ENCODE measurements at regions not wholly inside any gene's neighbourhood (a gene's known extent, or its start where the extent isn't known, plus 50 kb on each side); places are given as distances from the start of the nearest gene placed in this dataset.

GRCh38 chr4:124060261-124060918 lies 652.1 kb downstream of the ANKRD50 start (continued):
- TF ChIP-seq, protein P1, sequence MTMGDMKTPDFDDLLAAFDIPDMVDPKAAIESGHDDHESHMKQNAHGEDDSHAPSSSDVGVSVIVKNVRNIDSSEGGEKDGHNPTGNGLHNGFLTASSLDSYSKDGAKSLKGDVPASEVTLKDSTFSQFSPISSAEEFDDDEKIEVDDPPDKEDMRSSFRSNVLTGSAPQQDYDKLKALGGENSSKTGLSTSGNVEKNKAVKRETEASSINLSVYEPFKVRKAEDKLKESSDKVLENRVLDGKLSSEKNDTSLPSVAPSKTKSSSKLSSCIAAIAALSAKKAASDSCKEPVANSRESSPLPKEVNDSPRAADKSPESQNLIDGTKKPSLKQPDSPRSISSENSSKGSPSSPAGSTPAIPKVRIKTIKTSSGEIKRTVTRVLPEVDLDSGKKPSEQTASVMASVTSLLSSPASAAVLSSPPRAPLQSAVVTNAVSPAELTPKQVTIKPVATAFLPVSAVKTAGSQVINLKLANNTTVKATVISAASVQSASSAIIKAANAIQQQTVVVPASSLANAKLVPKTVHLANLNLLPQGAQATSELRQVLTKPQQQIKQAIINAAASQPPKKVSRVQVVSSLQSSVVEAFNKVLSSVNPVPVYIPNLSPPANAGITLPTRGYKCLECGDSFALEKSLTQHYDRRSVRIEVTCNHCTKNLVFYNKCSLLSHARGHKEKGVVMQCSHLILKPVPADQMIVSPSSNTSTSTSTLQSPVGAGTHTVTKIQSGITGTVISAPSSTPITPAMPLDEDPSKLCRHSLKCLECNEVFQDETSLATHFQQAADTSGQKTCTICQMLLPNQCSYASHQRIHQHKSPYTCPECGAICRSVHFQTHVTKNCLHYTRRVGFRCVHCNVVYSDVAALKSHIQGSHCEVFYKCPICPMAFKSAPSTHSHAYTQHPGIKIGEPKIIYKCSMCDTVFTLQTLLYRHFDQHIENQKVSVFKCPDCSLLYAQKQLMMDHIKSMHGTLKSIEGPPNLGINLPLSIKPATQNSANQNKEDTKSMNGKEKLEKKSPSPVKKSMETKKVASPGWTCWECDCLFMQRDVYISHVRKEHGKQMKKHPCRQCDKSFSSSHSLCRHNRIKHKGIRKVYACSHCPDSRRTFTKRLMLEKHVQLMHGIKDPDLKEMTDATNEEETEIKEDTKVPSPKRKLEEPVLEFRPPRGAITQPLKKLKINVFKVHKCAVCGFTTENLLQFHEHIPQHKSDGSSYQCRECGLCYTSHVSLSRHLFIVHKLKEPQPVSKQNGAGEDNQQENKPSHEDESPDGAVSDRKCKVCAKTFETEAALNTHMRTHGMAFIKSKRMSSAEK (CRISPR knock-in tag; IDR thresholded peaks at IDR 0.05; ENCODE audit: borderline replicate concordance), result no peak
- no peak for TF ChIP-seq OVOL2 (CRISPR knock-in tag; IDR thresholded peaks at IDR 0.05; ENCODE audit: borderline replicate concordance)

- TF ChIP-seq SMAD3 (CRISPR knock-in tag; IDR thresholded peaks at IDR 0.05; ENCODE audit: borderline replicate concordance), result no peak
- TF ChIP-seq FOXP4 (CRISPR knock-in tag; IDR thresholded peaks at IDR 0.05), result no peak
- TF ChIP-seq ZNF396 (CRISPR knock-in tag; IDR thresholded peaks at IDR 0.05; ENCODE audit: borderline replicate concordance), result no peak
- no peak for TF ChIP-seq FOXK1 (CRISPR knock-in tag; IDR thresholded peaks at IDR 0.05)
- no peak for TF ChIP-seq IRF1 (CRISPR knock-in tag; IDR thresholded peaks at IDR 0.05)
- no peak for TF ChIP-seq SOX15 (CRISPR knock-in tag; IDR thresholded peaks at IDR 0.05)
- TF ChIP-seq PRRX2 (CRISPR knock-in tag; IDR thresholded peaks at IDR 0.05), result no peak
- TF ChIP-seq JUN (CRISPR knock-in tag; IDR thresholded peaks at IDR 0.05), result no peak
- TF ChIP-seq, protein P2, sequence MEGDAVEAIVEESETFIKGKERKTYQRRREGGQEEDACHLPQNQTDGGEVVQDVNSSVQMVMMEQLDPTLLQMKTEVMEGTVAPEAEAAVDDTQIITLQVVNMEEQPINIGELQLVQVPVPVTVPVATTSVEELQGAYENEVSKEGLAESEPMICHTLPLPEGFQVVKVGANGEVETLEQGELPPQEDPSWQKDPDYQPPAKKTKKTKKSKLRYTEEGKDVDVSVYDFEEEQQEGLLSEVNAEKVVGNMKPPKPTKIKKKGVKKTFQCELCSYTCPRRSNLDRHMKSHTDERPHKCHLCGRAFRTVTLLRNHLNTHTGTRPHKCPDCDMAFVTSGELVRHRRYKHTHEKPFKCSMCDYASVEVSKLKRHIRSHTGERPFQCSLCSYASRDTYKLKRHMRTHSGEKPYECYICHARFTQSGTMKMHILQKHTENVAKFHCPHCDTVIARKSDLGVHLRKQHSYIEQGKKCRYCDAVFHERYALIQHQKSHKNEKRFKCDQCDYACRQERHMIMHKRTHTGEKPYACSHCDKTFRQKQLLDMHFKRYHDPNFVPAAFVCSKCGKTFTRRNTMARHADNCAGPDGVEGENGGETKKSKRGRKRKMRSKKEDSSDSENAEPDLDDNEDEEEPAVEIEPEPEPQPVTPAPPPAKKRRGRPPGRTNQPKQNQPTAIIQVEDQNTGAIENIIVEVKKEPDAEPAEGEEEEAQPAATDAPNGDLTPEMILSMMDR (IDR thresholded peaks at IDR 0.05), result no peak
- TF ChIP-seq TEAD1 (CRISPR knock-in tag; IDR thresholded peaks at IDR 0.05), result no peak
- TF ChIP-seq, protein P3, sequence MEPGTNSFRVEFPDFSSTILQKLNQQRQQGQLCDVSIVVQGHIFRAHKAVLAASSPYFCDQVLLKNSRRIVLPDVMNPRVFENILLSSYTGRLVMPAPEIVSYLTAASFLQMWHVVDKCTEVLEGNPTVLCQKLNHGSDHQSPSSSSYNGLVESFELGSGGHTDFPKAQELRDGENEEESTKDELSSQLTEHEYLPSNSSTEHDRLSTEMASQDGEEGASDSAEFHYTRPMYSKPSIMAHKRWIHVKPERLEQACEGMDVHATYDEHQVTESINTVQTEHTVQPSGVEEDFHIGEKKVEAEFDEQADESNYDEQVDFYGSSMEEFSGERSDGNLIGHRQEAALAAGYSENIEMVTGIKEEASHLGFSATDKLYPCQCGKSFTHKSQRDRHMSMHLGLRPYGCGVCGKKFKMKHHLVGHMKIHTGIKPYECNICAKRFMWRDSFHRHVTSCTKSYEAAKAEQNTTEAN (CRISPR knock-in tag; IDR thresholded peaks at IDR 0.05), result no peak
- TF ChIP-seq ERG (CRISPR knock-in tag; IDR thresholded peaks at IDR 0.05), result no peak
- TF ChIP-seq E2F4 (CRISPR knock-in tag; IDR thresholded peaks at IDR 0.05; ENCODE audit: borderline replicate concordance, low read depth), result no peak
- no peak for TF ChIP-seq EMX1 (CRISPR knock-in tag; IDR thresholded peaks at IDR 0.05)
- TF ChIP-seq E2F1 (CRISPR knock-in tag; IDR thresholded peaks at IDR 0.05), result no peak
- no peak for TF ChIP-seq TP53 (CRISPR knock-in tag; IDR thresholded peaks at IDR 0.05)
- no peak for TF ChIP-seq HMGA2 (CRISPR knock-in tag; IDR thresholded peaks at IDR 0.05)
- no peak for TF ChIP-seq NR3C1 (CRISPR knock-in tag; conservative IDR thresholded peaks at IDR 0.05; ENCODE audit: low read depth)
- TF ChIP-seq ZNF416 (CRISPR knock-in tag; IDR thresholded peaks at IDR 0.05), result no peak
- POLR2A ChIA-PET, result no interaction called here
Observed at GRCh38 chr4:124061413-124061812, 651.1 kb downstream of the ANKRD50 start.

More at GRCh38 chr4:124061413-124061812, 651.1 kb downstream of the ANKRD50 start:
- Mint-ChIP-seq H3K27ac (no peak overlapping the region), H3K36me3 (no peaks in the 10 kb centered on the region), H3K27me3 (ENCODE audit: low read depth) (no peaks in the 10 kb centered on the region), H3K4me1 (peaks cover 21% of the 10 kb centered on the region), H3K9me3 (peaks cover 8% of the 10 kb centered on the region), H3K4me3 (no peak overlapping the region)
- ATAC-seq (no peak), DNase-seq (ENCODE audit: low spot score) (no peak)
- CTCF ChIA-PET, result no interaction called here

All from WTC11 (cell line).